ENCODE measurements at regions not wholly inside any gene's neighbourhood (a gene's known extent, or its start where the extent isn't known, plus 50 kb on each side); places are given as distances from the start of the nearest gene placed in this dataset.

- no peaks in the 10 kb centered on the region for H3F3A ChIP-seq (ENCODE audit: low read depth)
- no peaks in the 10 kb centered on the region for H3K36me3 ChIP-seq
- no peak overlapping the region for H3K9ac ChIP-seq
- Mint-ChIP-seq H3K4me3 (no peak overlapping the region), H3K4me1 (peaks cover 10% of the 10 kb centered on the region), H3K27me3 (ENCODE audit: insufficient read depth, low read depth) (no peaks in the 10 kb centered on the region), H3K36me3 (no peaks in the 10 kb centered on the region), H3K9me3 (no peaks in the 10 kb centered on the region), H3K27ac (no peak overlapping the region)
- H3K4me1 ChIP-seq, result no peaks in the 10 kb centered on the region
- H3K27ac ChIP-seq, result no peak overlapping the region
- H2AFZ ChIP-seq (replicated peaks), result no peak overlapping the region
- no peaks in the 10 kb centered on the region for H4K20me1 ChIP-seq (ENCODE audit: low read depth)
- H3K4me3 ChIP-seq, result no peak overlapping the region
- no peaks in the 10 kb centered on the region for H3K79me2 ChIP-seq (ENCODE audit: low read depth)
- no peak overlapping the region for H3K4me2 ChIP-seq
- no peaks in the 10 kb centered on the region for H3K27me3 ChIP-seq
- TF ChIP-seq CTCF (IDR thresholded peaks at IDR 0.05), result no peak
- H3K9me3 ChIP-seq (ENCODE audit: low read depth), result no peaks in the 10 kb centered on the region
- DNase-seq (ENCODE audit: low spot score), result no peak
These were observed 758.7 kb upstream of the CELF2 start for GRCh38 chr10:10259013-10259412.

GRCh38 chr10:10270126-10271050 is 747.3 kb upstream of the CELF2 start:
- H2AFZ ChIP-seq (replicated peaks), result no peak overlapping the region
- no peak overlapping the region for H3K4me3 ChIP-seq
- H3F3A ChIP-seq (ENCODE audit: low read depth), result no peaks in the 10 kb centered on the region
- no peaks in the 10 kb centered on the region for H4K20me1 ChIP-seq (ENCODE audit: low read depth)
- no peak for DNase-seq (ENCODE audit: low spot score)
- H3K27ac Mint-ChIP-seq, result no peak overlapping the region
- no peaks in the 10 kb centered on the region for H3K27me3 Mint-ChIP-seq (ENCODE audit: insufficient read depth, low read depth)
- no peaks in the 10 kb centered on the region for H3K9me3 ChIP-seq (ENCODE audit: low read depth)
- H3K36me3 Mint-ChIP-seq, result no peaks in the 10 kb centered on the region
- TF ChIP-seq EZH2 (IDR thresholded peaks at IDR 0.05), result no peak
- TF ChIP-seq CTCF (IDR thresholded peaks at IDR 0.05), result no peak
- no peak for TF ChIP-seq EZH2phosphoT487 (IDR thresholded peaks at IDR 0.05)
- H3K27me3 ChIP-seq, result no peaks in the 10 kb centered on the region
- no peak overlapping the region for H3K27ac ChIP-seq
- no peaks in the 10 kb centered on the region for H3K79me2 ChIP-seq (ENCODE audit: low read depth)
- no peaks in the 10 kb centered on the region for H3K4me1 ChIP-seq
- no peak overlapping the region for H3K4me2 ChIP-seq
- H3K9ac ChIP-seq, result no peak overlapping the region
- H3K9me3 Mint-ChIP-seq, result no peaks in the 10 kb centered on the region
- H3K4me3 Mint-ChIP-seq, result no peak overlapping the region
- H3K36me3 ChIP-seq, result no peaks in the 10 kb centered on the region
- peaks cover 3% of the 10 kb centered on the region for H3K4me1 Mint-ChIP-seq

- Histone ChIP-seq H4K20me1 (ENCODE audit: low read depth) (no peaks in the 10 kb centered on the region), H3K27ac (no peak overlapping the region), H3F3A (ENCODE audit: low read depth) (no peaks in the 10 kb centered on the region), H3K4me2 (no peak overlapping the region), H3K79me2 (ENCODE audit: low read depth) (no peaks in the 10 kb centered on the region), H3K27me3 (no peaks in the 10 kb centered on the region), H3K4me1 (no peaks in the 10 kb centered on the region), H3K9ac (no peak overlapping the region), H3K4me3 (no peak overlapping the region), H3K9me3 (ENCODE audit: low read depth) (no peaks in the 10 kb centered on the region), H3K36me3 (no peaks in the 10 kb centered on the region), H2AFZ (replicated peaks) (no peak overlapping the region)
- no peak for DNase-seq (ENCODE audit: low spot score)
- Mint-ChIP-seq H3K27me3 (ENCODE audit: insufficient read depth, low read depth) (no peaks in the 10 kb centered on the region), H3K9me3 (no peaks in the 10 kb centered on the region), H3K4me1 (peaks cover 3% of the 10 kb centered on the region), H3K27ac (no peak overlapping the region), H3K36me3 (no peaks in the 10 kb centered on the region), H3K4me3 (no peak overlapping the region)
- TF ChIP-seq EZH2 (IDR thresholded peaks at IDR 0.05), result no peak
- no peak for TF ChIP-seq EZH2phosphoT487 (IDR thresholded peaks at IDR 0.05)
- TF ChIP-seq CTCF (IDR thresholded peaks at IDR 0.05), result no peak
These were observed 746.0 kb upstream of the CELF2 start for GRCh38 chr10:10271639-10272192.

Measured in neural progenitor cell (in vitro differentiated cells).